MM.1S (cell line): ENCODE measurements at regions not wholly inside any gene's neighbourhood (a gene's known extent, or its start where the extent isn't known, plus 50 kb on each side); places are given as distances from the start of the nearest gene placed in this dataset.

Experiments
- DNase-seq: peaks from one replicate; pipeline ENCODE4 v3.0.0-alpha.2; 2015
- H2AFZ ChIP-seq: fragments of 300-600 bp; sonication (generic); 2 replicates; pipeline ENCODE4 v1.6.0; 2016; ENCODE audit warnings: antibody characterized with exemption, low read length
- H3F3A ChIP-seq: fragments of 300-600 bp; sonication (generic); 2 replicates; pipeline ENCODE4 v1.6.1; 2016; ENCODE audit warnings: mild to moderate bottlenecking, antibody characterized with exemption, low read length, moderate library complexity, mixed read lengths; ENCODE audit not compliant: insufficient read depth
- H3K27ac ChIP-seq: fragments of 300-600 bp; sonication (generic); 2 replicates; pipeline ENCODE4 v1.5.1; 2016; ENCODE audit warnings: mild to moderate bottlenecking, low read length
- H3K27me3 ChIP-seq: fragments of 300-600 bp; sonication (generic); replicated peaks from 2 replicates; pipeline ENCODE4 v1.6.0; 2016; ENCODE audit warnings: low read length; ENCODE audit not compliant: insufficient read depth
- H3K36me3 ChIP-seq: fragments of 300-600 bp; sonication (generic); replicated peaks from 2 replicates; pipeline ENCODE4 v1.6.1; 2016; ENCODE audit warnings: mild to moderate bottlenecking, low read length, mixed read lengths; ENCODE audit not compliant: insufficient read depth
- H3K4me1 ChIP-seq: fragments of 300-600 bp; sonication (generic); 2 replicates; pipeline ENCODE4 v1.6.1; 2016; ENCODE audit warnings: low read length, mixed read lengths
- H3K4me2 ChIP-seq: fragments of 300-600 bp; sonication (generic); 2 replicates; pipeline ENCODE4 v1.6.0; 2016; ENCODE audit warnings: low read depth, low read length
- H3K4me3 ChIP-seq: fragments of 300-600 bp; sonication (generic); 2 replicates; pipeline ENCODE4 v1.5.1; 2016; ENCODE audit warnings: low read length, mixed read lengths
- H3K79me2 ChIP-seq: fragments of 300-600 bp; sonication (generic); 2 replicates; pipeline ENCODE4 v1.6.1; 2016; ENCODE audit warnings: mixed run types, low read length, mixed read lengths
- H3K9ac ChIP-seq: fragments of 300-600 bp; sonication (generic); 2 replicates; pipeline ENCODE4 v1.6.1; 2016; ENCODE audit warnings: low read length, mixed read lengths
- H3K9me2 ChIP-seq: fragments of 300-600 bp; sonication (generic); replicated peaks from 2 replicates; pipeline ENCODE4 v1.6.1; 2016; ENCODE audit warnings: mild to moderate bottlenecking, low read length, mixed read lengths; ENCODE audit not compliant: insufficient read depth
- H3K9me3 ChIP-seq: fragments of 300-600 bp; sonication (generic); replicated peaks from 2 replicates; pipeline ENCODE4 v1.6.1; 2016; ENCODE audit warnings: mild to moderate bottlenecking, low read length, mixed read lengths; ENCODE audit not compliant: insufficient read depth
- H4K20me1 ChIP-seq: fragments of 300-600 bp; sonication (generic); 2 replicates; pipeline ENCODE4 v1.6.1; 2016; ENCODE audit warnings: mild to moderate bottlenecking, low read length, moderate library complexity, mixed read lengths; ENCODE audit not compliant: insufficient read depth
- CTCF ChIP-seq: fragments of 300-600 bp; sonication (generic); IDR thresholded peaks from 2 replicates; pipeline ENCODE4 v1.5.1; 2016; ENCODE audit warnings: antibody characterized with exemption, low read length, mixed read lengths
- EZH2 ChIP-seq: fragments of 300-600 bp; sonication (generic); optimal IDR thresholded peaks from 2 replicates; pipeline ENCODE3; 2017; ENCODE audit warnings: low read depth, mild to moderate bottlenecking, antibody characterized with exemption, low read length, mixed read lengths
- EZH2phosphoT487 ChIP-seq: fragments of 300-600 bp; sonication (generic); IDR thresholded peaks from 2 replicates; pipeline ENCODE4 v1.6.1; 2018; ENCODE audit warnings: antibody characterized with exemption, low read length

- Histone ChIP-seq H3K4me2 (no peak overlapping the region), H3K9ac (no peak overlapping the region), H3K27me3 (no peaks in the 10 kb centered on the region), H3K27ac (no peak overlapping the region), H3K4me1 (no peaks in the 10 kb centered on the region), H3K4me3 (no peak overlapping the region), H4K20me1 (no peaks in the 10 kb centered on the region), H3K36me3 (no peaks in the 10 kb centered on the region), H3K9me2 (no peaks in the 10 kb centered on the region), H3K79me2 (no peaks in the 10 kb centered on the region), H3K9me3 (no peaks in the 10 kb centered on the region), H3F3A (no peaks in the 10 kb centered on the region), H2AFZ (no peak overlapping the region)
- TF ChIP-seq EZH2phosphoT487, result no peak
- TF ChIP-seq EZH2, result no peak
- no peak for TF ChIP-seq CTCF
- DNase-seq, result no peak
Observed at GRCh38 chr2:224281374-224281773, 120.5 kb downstream of the FAM124B start.

GRCh38 chr2:224278531-224278930 is 123.4 kb downstream of the FAM124B start:
- Histone ChIP-seq H2AFZ (no peak overlapping the region), H3K4me1 (no peaks in the 10 kb centered on the region), H3F3A (no peaks in the 10 kb centered on the region), H3K4me3 (no peak overlapping the region), H3K79me2 (no peaks in the 10 kb centered on the region), H3K27me3 (no peaks in the 10 kb centered on the region), H3K9ac (no peak overlapping the region), H3K9me2 (no peaks in the 10 kb centered on the region), H3K4me2 (no peak overlapping the region), H3K9me3 (no peaks in the 10 kb centered on the region), H3K36me3 (no peaks in the 10 kb centered on the region), H4K20me1 (no peaks in the 10 kb centered on the region), H3K27ac (no peak overlapping the region)
- no peak for DNase-seq
- TF ChIP-seq EZH2, result no peak
- no peak for TF ChIP-seq CTCF
- TF ChIP-seq EZH2phosphoT487, result no peak

- no peak overlapping the region for H3K4me3 ChIP-seq
- no peak overlapping the region for H2AFZ ChIP-seq
- H3K27me3 ChIP-seq, result no peaks in the 10 kb centered on the region
- H3K4me1 ChIP-seq, result no peaks in the 10 kb centered on the region
- H3K9me3 ChIP-seq, result no peaks in the 10 kb centered on the region
- no peak overlapping the region for H3K9ac ChIP-seq
- no peak overlapping the region for H3K27ac ChIP-seq
- no peaks in the 10 kb centered on the region for H3K9me2 ChIP-seq
- no peak for DNase-seq
- no peaks in the 10 kb centered on the region for H4K20me1 ChIP-seq
- H3K36me3 ChIP-seq, result no peaks in the 10 kb centered on the region
- H3K79me2 ChIP-seq, result no peaks in the 10 kb centered on the region
- H3F3A ChIP-seq, result no peaks in the 10 kb centered on the region
- TF ChIP-seq EZH2, result no peak
- TF ChIP-seq CTCF, result no peak
- no peak for TF ChIP-seq EZH2phosphoT487
- no peak overlapping the region for H3K4me2 ChIP-seq
Observed at GRCh38 chr2:224276251-224276650, 125.7 kb downstream of the FAM124B start.
